HL-60 (cell line): ENCODE measurements at regions not wholly inside any gene's neighbourhood (a gene's known extent, or its start where the extent isn't known, plus 50 kb on each side); places are given as distances from the start of the nearest gene placed in this dataset.

Source experiments
- GABPA ChIP-seq: IDR thresholded peaks from 2 replicates; pipeline ENCODE4 v1.6.1; 2012; ENCODE audit warnings: low read depth
- POLR2AphosphoS5 ChIP-seq: IDR thresholded peaks from 2 replicates; pipeline ENCODE4 v1.6.1; 2012; ENCODE audit warnings: low read depth
- TF ChIP-seq, protein P1 (sequence below): IDR thresholded peaks from one replicate; pipeline ENCODE4 v1.5.1; 2011; ENCODE audit warnings: low read length, control low read depth, inconsistent platforms; ENCODE audit not compliant: insufficient read depth
- TF ChIP-seq, protein P2 (sequence below): IDR thresholded peaks from 2 replicates; pipeline ENCODE4 v1.6.1; 2012; ENCODE audit warnings: low read depth; ENCODE audit not compliant: insufficient replicate concordance

DNA sequence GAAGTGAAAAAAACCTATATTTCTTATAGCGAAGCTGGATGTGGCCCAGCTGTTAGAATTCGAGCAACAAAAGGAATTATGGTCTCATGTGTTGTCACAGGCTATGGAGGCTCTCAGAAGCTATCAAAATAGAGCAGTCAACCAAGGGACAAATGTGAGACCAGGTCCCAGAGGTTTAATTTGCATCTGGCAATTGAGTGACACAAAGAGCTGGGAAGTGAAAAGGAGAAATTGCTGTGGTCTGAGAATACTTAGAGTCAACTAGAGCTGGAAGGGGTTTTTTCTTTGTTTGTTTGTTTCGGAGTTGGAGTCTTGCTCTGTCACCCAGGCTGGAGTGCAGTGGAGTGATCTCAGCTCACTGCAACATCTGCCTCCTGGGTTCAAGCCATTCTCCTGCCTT, 61.3 kb upstream of the SMAD3 start:
- TF ChIP-seq, protein P1, sequence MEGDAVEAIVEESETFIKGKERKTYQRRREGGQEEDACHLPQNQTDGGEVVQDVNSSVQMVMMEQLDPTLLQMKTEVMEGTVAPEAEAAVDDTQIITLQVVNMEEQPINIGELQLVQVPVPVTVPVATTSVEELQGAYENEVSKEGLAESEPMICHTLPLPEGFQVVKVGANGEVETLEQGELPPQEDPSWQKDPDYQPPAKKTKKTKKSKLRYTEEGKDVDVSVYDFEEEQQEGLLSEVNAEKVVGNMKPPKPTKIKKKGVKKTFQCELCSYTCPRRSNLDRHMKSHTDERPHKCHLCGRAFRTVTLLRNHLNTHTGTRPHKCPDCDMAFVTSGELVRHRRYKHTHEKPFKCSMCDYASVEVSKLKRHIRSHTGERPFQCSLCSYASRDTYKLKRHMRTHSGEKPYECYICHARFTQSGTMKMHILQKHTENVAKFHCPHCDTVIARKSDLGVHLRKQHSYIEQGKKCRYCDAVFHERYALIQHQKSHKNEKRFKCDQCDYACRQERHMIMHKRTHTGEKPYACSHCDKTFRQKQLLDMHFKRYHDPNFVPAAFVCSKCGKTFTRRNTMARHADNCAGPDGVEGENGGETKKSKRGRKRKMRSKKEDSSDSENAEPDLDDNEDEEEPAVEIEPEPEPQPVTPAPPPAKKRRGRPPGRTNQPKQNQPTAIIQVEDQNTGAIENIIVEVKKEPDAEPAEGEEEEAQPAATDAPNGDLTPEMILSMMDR: no peak
- TF ChIP-seq GABPA (no peak), POLR2AphosphoS5 (no peak)
- TF ChIP-seq, protein P2, sequence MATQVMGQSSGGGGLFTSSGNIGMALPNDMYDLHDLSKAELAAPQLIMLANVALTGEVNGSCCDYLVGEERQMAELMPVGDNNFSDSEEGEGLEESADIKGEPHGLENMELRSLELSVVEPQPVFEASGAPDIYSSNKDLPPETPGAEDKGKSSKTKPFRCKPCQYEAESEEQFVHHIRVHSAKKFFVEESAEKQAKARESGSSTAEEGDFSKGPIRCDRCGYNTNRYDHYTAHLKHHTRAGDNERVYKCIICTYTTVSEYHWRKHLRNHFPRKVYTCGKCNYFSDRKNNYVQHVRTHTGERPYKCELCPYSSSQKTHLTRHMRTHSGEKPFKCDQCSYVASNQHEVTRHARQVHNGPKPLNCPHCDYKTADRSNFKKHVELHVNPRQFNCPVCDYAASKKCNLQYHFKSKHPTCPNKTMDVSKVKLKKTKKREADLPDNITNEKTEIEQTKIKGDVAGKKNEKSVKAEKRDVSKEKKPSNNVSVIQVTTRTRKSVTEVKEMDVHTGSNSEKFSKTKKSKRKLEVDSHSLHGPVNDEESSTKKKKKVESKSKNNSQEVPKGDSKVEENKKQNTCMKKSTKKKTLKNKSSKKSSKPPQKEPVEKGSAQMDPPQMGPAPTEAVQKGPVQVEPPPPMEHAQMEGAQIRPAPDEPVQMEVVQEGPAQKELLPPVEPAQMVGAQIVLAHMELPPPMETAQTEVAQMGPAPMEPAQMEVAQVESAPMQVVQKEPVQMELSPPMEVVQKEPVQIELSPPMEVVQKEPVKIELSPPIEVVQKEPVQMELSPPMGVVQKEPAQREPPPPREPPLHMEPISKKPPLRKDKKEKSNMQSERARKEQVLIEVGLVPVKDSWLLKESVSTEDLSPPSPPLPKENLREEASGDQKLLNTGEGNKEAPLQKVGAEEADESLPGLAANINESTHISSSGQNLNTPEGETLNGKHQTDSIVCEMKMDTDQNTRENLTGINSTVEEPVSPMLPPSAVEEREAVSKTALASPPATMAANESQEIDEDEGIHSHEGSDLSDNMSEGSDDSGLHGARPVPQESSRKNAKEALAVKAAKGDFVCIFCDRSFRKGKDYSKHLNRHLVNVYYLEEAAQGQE: no peak
